Bronchial epithelial cell (primary cell): ENCODE measurements at regions not wholly inside any gene's neighbourhood (a gene's known extent, or its start where the extent isn't known, plus 50 kb on each side); places are given as distances from the start of the nearest gene placed in this dataset.

Experiments used
- DNase-seq: peaks from one replicate; pipeline ENCODE4 v3.0.0-alpha.2; 2010; ENCODE audit warnings: low read depth
- FAIRE-seq: peaks from 2 replicates; lab custom pipeline; 2011; peaks lifted over from hg19 to GRCh38; lab: Jason Lieb, UNC
- H3K27me3 ChIP-seq: 2 replicates; pipeline ENCODE4 v1.5.1; 2011; ENCODE audit warnings: low read length; ENCODE audit not compliant: control insufficient read depth, insufficient read depth
- H3K36me3 ChIP-seq: 2 replicates; pipeline ENCODE4 v1.5.1; 2011; ENCODE audit warnings: low read length; ENCODE audit not compliant: control insufficient read depth, insufficient read depth
- H3K4me3 ChIP-seq: 2 replicates; pipeline ENCODE4 v1.5.1; 2011; ENCODE audit warnings: mild to moderate bottlenecking, low read depth, low read length, control low read depth
- CTCF ChIP-seq: IDR thresholded peaks from 2 replicates; pipeline ENCODE4 v1.5.1; 2011; ENCODE audit warnings: mild to moderate bottlenecking, moderate library complexity, low read length, control low read depth, inconsistent platforms; ENCODE audit not compliant: insufficient read depth, severe bottlenecking

GRCh38 chr18:47484068-47484467 is 232.6 kb upstream of the SKOR2 start:
- FAIRE-seq = no peak

GRCh38 chr18:47480166-47480565 is 228.7 kb upstream of the SKOR2 start:
- Histone ChIP-seq H3K27me3 (no peaks in the 10 kb centered on the region), H3K4me3 (no peak overlapping the region), H3K36me3 (no peaks in the 10 kb centered on the region)
- DNase-seq (no peak), FAIRE-seq (no peak)
- no peak for TF ChIP-seq CTCF

More at GRCh38 chr18:47484068-47484467, 232.6 kb upstream of the SKOR2 start:
- Histone ChIP-seq H3K4me3 (no peak overlapping the region), H3K36me3 (no peaks in the 10 kb centered on the region), H3K27me3 (no peaks in the 10 kb centered on the region)
- no peak for TF ChIP-seq CTCF
- no peak for DNase-seq

GRCh38 chr18:47471784-47472183 is 220.3 kb upstream of the SKOR2 start:
- TF ChIP-seq CTCF = no peak
- no peaks in the 10 kb centered on the region for H3K27me3 ChIP-seq
- FAIRE-seq (no peak), DNase-seq (no peak)
- no peak overlapping the region for H3K4me3 ChIP-seq
- H3K36me3 ChIP-seq = no peaks in the 10 kb centered on the region

GRCh38 chr18:47470941-47471340 is 219.5 kb upstream of the SKOR2 start:
- Histone ChIP-seq H3K36me3 (no peaks in the 10 kb centered on the region), H3K4me3 (no peak overlapping the region), H3K27me3 (no peaks in the 10 kb centered on the region)
- FAIRE-seq = no peak
- no peak for DNase-seq
- no peak for TF ChIP-seq CTCF

- Histone ChIP-seq H3K36me3 (no peaks in the 10 kb centered on the region), H3K27me3 (no peaks in the 10 kb centered on the region), H3K4me3 (no peak overlapping the region)
- FAIRE-seq (no peak), DNase-seq (no peak)
- TF ChIP-seq CTCF = no peak
Measured at GRCh38 chr18:47469576-47469975, 218.1 kb upstream of the SKOR2 start.

GRCh38 chr18:47461977-47462376 is 210.5 kb upstream of the SKOR2 start:
- Histone ChIP-seq H3K27me3 (no peaks in the 10 kb centered on the region), H3K36me3 (no peaks in the 10 kb centered on the region), H3K4me3 (no peak overlapping the region)
- TF ChIP-seq CTCF = no peak
- DNase-seq (no peak), FAIRE-seq (no peak)
